ENCODE measurements at regions not wholly inside any gene's neighbourhood (a gene's known extent, or its start where the extent isn't known, plus 50 kb on each side); places are given as distances from the start of the nearest gene placed in this dataset.

DNA sequence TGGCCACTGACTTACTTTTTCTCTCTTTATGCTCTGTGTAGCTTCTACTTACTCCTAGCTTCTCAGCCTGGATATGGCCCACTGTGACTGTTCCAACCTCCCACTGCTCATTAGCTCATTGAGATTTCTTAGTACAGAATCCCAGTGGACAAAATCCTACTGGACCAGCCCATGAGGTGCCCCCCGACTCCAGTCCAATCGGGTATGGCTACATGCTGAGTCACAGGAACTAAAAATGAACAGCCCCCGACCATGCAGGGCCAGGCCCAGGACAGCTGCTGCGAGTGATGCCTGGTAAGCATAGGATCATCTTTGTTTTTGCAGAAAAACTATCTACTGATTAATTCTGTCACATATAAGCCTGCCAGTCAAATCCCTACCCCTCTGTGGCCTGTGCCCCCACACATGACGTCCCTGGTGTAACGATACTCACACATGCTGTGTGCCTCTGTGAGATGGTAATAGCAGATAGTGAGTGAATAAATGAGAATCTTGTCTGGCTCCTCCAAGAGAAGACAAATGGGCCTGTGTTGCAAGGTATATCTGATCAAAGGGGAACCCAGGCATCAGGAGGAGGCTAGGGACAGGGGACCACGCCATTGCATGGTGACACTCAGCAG is 85.9 kb upstream of the KLF7 start:
- Histone ChIP-seq H3K36me3 (no peaks in the 10 kb centered on the region), H3K4me3 (no peak overlapping the region), H3K4me1 (peaks cover 7 to 34% (median 32%) of the 10 kb centered on the region in 4 donors), H3K9me3 (no peaks in the 10 kb centered on the region), H3K27me3 (no peaks in the 10 kb centered on the region), H3K27ac (replicated peaks in 1 of 4) (no peak overlapping the region)
- intact Hi-C loops (cut with DNase I), result no loop called here
- no peak for DNase-seq (ENCODE audit: extremely low spot score)
- 69% methylated on average over 7 of the region's 7 CpGs for WGBS
- TF ChIP-seq EP300 (IDR thresholded peaks at IDR 0.05) (no peak), POLR2AphosphoS5 (IDR thresholded peaks at IDR 0.05) (no peak), POLR2A (IDR thresholded peaks at IDR 0.05; ENCODE audit: low read depth) (no peak)
- TF ChIP-seq, protein P1, sequence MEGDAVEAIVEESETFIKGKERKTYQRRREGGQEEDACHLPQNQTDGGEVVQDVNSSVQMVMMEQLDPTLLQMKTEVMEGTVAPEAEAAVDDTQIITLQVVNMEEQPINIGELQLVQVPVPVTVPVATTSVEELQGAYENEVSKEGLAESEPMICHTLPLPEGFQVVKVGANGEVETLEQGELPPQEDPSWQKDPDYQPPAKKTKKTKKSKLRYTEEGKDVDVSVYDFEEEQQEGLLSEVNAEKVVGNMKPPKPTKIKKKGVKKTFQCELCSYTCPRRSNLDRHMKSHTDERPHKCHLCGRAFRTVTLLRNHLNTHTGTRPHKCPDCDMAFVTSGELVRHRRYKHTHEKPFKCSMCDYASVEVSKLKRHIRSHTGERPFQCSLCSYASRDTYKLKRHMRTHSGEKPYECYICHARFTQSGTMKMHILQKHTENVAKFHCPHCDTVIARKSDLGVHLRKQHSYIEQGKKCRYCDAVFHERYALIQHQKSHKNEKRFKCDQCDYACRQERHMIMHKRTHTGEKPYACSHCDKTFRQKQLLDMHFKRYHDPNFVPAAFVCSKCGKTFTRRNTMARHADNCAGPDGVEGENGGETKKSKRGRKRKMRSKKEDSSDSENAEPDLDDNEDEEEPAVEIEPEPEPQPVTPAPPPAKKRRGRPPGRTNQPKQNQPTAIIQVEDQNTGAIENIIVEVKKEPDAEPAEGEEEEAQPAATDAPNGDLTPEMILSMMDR (IDR thresholded peaks at IDR 0.05), result no peak

DNA sequence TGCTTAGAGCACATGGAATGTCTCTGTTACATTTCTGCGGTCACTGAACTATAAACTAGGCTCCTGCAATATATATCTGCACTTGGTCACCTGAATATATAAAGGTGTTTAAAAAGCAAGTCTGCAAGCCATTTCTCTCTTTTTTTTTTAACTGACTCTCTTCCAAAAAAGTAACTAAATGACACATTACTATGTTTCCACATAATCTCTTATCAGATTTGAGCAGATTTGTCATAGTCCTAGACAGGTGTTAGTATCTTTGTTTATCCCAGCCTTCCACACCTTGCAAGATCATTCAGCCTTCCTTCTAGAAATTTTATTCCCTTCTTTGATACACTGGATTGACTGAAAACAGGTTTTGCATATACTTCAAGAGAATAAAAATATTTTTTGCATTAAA is 86.7 kb upstream of the KLF7 start:
- Histone ChIP-seq H3K9me3 (no peaks in the 10 kb centered on the region), H3K36me3 (no peaks in the 10 kb centered on the region), H3K4me1 (peaks cover 14 to 42% (median 39%) of the 10 kb centered on the region in 4 donors), H3K27ac (replicated peaks in 1 of 4) (no peak overlapping the region), H3K4me3 (no peak overlapping the region), H3K27me3 (no peaks in the 10 kb centered on the region)
- intact Hi-C loops (cut with DNase I), result no loop called here
- TF ChIP-seq POLR2AphosphoS5 (IDR thresholded peaks at IDR 0.05) (no peak), EP300 (IDR thresholded peaks at IDR 0.05) (no peak), POLR2A (IDR thresholded peaks at IDR 0.05; ENCODE audit: low read depth) (no peak)
- TF ChIP-seq, protein P1 (IDR thresholded peaks at IDR 0.05), result no peak
- 84% methylated on average over 1 of the region's 1 CpG for WGBS
- DNase-seq (ENCODE audit: extremely low spot score), result no peak

DNA sequence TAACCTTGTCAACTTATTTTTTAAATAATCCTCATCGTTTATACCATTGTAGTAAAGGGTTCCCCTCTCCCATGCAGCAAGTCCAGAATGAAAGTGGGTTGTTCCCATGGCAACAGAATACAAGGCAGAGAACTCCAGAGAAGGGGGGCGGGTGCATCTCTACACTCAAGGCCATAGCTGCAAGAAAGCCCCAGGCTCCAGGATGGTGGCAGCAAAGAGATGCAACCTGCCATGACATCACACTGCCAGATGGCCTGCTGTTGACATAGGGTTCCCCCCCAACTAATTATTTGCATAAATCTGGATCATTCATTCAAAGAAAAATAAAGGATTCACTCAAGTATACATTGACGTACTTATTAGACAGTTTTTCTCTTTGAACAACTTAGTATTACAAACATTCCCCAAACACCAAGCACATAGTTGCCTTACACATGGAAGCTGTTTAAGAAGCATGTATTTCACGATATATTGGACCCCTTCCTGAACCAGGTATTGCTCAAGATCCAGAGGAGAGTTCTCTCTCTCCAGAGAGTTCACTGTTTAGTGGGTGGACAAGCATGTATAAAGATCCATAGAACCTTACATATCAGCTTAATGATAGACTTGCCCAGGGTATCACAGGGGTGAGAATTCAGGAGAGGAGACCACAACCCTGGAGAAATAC is 87.4 kb upstream of the KLF7 start:
- Histone ChIP-seq H3K27ac (replicated peaks in 1 of 4) (no peak overlapping the region), H3K4me1 (peaks cover 21 to 48% (median 46%) of the 10 kb centered on the region in 4 donors), H3K4me3 (no peak overlapping the region), H3K27me3 (no peaks in the 10 kb centered on the region), H3K9me3 (no peaks in the 10 kb centered on the region), H3K36me3 (no peaks in the 10 kb centered on the region)
- WGBS, result 91% methylated on average over 4 of the region's 4 CpGs
- intact Hi-C loops (cut with DNase I), result no loop called here
- TF ChIP-seq POLR2AphosphoS5 (IDR thresholded peaks at IDR 0.05) (no peak), EP300 (IDR thresholded peaks at IDR 0.05) (no peak), POLR2A (IDR thresholded peaks at IDR 0.05; ENCODE audit: low read depth) (no peak)
- TF ChIP-seq, protein P1 (IDR thresholded peaks at IDR 0.05), result no peak
- no peak for DNase-seq (ENCODE audit: extremely low spot score)

DNA sequence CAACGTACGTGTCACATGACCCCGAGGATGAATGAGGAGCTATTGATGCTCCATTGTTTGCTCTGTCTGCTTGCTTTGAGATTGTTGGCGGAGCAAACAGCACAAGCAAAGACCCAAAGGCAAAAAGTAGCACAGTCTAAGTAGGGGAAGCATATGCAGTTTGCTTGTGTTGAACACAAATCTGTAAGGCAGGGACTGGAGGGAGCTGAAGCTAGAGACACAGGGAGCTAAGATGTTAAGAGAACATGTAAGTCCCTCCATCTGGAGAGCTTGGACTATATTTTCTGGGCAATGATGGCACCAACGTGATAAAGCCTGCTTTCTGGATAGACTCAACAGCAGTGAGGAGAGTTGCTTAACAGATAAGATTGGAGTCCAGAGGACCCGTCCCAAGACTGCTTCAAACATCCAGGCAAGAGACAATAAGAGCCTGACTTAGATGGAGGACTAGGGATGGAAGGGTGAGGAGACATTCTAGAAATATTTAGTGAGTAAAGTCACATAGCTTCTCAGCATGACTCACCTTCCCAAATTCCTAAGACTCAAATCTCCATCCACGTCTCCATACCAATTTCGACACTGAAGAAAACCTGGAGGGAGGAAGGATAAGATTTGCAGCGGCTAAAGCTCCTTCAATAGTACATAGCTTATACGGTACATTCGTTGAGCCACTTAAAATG is 88.1 kb upstream of the KLF7 start:
- Histone ChIP-seq H3K36me3 (no peaks in the 10 kb centered on the region), H3K4me3 (no peak overlapping the region), H3K9me3 (no peaks in the 10 kb centered on the region), H3K4me1 (peaks cover 28 to 55% (median 53%) of the 10 kb centered on the region in 4 donors), H3K27ac (replicated peaks in 1 of 4) (peak overlapping the region in 1 of 4 donors; percentile 84), H3K27me3 (no peaks in the 10 kb centered on the region)
- DNase-seq (ENCODE audit: extremely low spot score), result no peak
- TF ChIP-seq EP300 (IDR thresholded peaks at IDR 0.05) (no peak), POLR2A (IDR thresholded peaks at IDR 0.05; ENCODE audit: low read depth) (no peak), POLR2AphosphoS5 (IDR thresholded peaks at IDR 0.05) (peak in 1 of 2 donors; percentile 30)
- TF ChIP-seq, protein P1 (IDR thresholded peaks at IDR 0.05), result no peak
- WGBS, result 80% methylated on average over 11 of the region's 11 CpGs
- intact Hi-C loops (cut with DNase I), result no loop called here
